ENCODE measurements at regions not wholly inside any gene's neighbourhood (a gene's known extent, or its start where the extent isn't known, plus 50 kb on each side); places are given as distances from the start of the nearest gene placed in this dataset.

GRCh38 chr1:37398096-37398495 lies 76.3 kb upstream of the ZC3H12A start:
- Histone ChIP-seq H2AFZ (ENCODE audit: low read depth, low read length) (no peak overlapping the region), H3K36me3 (ENCODE audit: control insufficient read depth in 2 of 2, extremely low read depth in 1 of 2, insufficient read depth in 2 of 2, low read length in 2 of 2) (no peaks in the 10 kb centered on the region), H3K27me3 (ENCODE audit: control insufficient read depth in 2 of 2, insufficient read depth in 2 of 2, low read length in 2 of 2) (no peaks in the 10 kb centered on the region), H3K9me3 (replicated peaks; ENCODE audit: control insufficient read depth, insufficient read depth, low read length) (no peaks in the 10 kb centered on the region), H3K9me1 (replicated peaks; ENCODE audit: control insufficient read depth, extremely low read depth, insufficient read depth, low read length) (no peaks in the 10 kb centered on the region), H3K9ac (replicated peaks; ENCODE audit: extremely low read depth, insufficient read depth, low read length) (no peak overlapping the region), H3K4me3 (replicated peaks in 1 of 3; ENCODE audit: insufficient read depth in 1 of 3, low read depth in 1 of 3, low read length in 3 of 3) (no peak overlapping the region), H3K79me2 (ENCODE audit: control insufficient read depth, insufficient read depth, low read length) (no peaks in the 10 kb centered on the region), H3K4me1 (ENCODE audit: control insufficient read depth, extremely low read depth, insufficient read depth, low read length) (no peaks in the 10 kb centered on the region), H4K20me1 (replicated peaks; ENCODE audit: control insufficient read depth, extremely low read depth, insufficient read depth, low read length) (no peaks in the 10 kb centered on the region), H3K27ac (ENCODE audit: insufficient read depth, low read depth, low read length) (no peak overlapping the region), H3K4me2 (ENCODE audit: insufficient read depth, low read length) (no peak overlapping the region)
- TF ChIP-seq EZH2 (IDR thresholded peaks at IDR 0.05; ENCODE audit: borderline replicate concordance, low read depth, low read length, severe bottlenecking) = no peak
- no peak for TF ChIP-seq GATA2 (IDR thresholded peaks at IDR 0.05; ENCODE audit: insufficient read depth, insufficient read length, low read depth, low read length)
- no peak for TF ChIP-seq MAX (IDR thresholded peaks at IDR 0.05; ENCODE audit: insufficient read depth, insufficient read length)
- no peak for TF ChIP-seq MYC (IDR thresholded peaks at IDR 0.05; ENCODE audit: low read depth, low read length)
- no peak for TF ChIP-seq POLR2AphosphoS5 (IDR thresholded peaks at IDR 0.05; ENCODE audit: insufficient read depth, low read depth, low read length)
- CTCF ChIA-PET = no interaction called here
- dilution Hi-C loops (cut with MboI; ENCODE audit: extremely low pct_ligation_motif_present, low sequenced_read_pairs) (no loop called here), intact Hi-C loops (cut with micrococcal nuclease) (no loop called here)
- FAIRE-seq (no peak), DNase-seq (ENCODE audit: low read depth, low spot score) (no peak)
- BruUV-seq (replicated peaks) = no TSS peak
- POLR2A ChIA-PET = no interaction called here

- intact Hi-C loops (cut with micrococcal nuclease) (no loop called here), dilution Hi-C loops (cut with MboI; ENCODE audit: extremely low pct_ligation_motif_present, low sequenced_read_pairs) (no loop called here)
- no peak for FAIRE-seq
- H3K79me2 ChIP-seq (ENCODE audit: control insufficient read depth, insufficient read depth, low read length) = no peaks in the 10 kb centered on the region
- no peaks in the 10 kb centered on the region for H3K9me3 ChIP-seq (replicated peaks; ENCODE audit: control insufficient read depth, insufficient read depth, low read length)
- H3K4me1 ChIP-seq (ENCODE audit: control insufficient read depth, extremely low read depth, insufficient read depth, low read length) = no peaks in the 10 kb centered on the region
- DNase-seq (ENCODE audit: low read depth, low spot score) = no peak
- no peaks in the 10 kb centered on the region for H3K9me1 ChIP-seq (replicated peaks; ENCODE audit: control insufficient read depth, extremely low read depth, insufficient read depth, low read length)
- no peak overlapping the region for H3K4me2 ChIP-seq (ENCODE audit: insufficient read depth, low read length)
- no peaks in the 10 kb centered on the region for H4K20me1 ChIP-seq (replicated peaks; ENCODE audit: control insufficient read depth, extremely low read depth, insufficient read depth, low read length)
- H3K4me3 ChIP-seq (replicated peaks in 1 of 3; ENCODE audit: insufficient read depth in 1 of 3, low read depth in 1 of 3, low read length in 3 of 3) = no peak overlapping the region
- TF ChIP-seq JUN (IDR thresholded peaks at IDR 0.05; ENCODE audit: borderline replicate concordance, insufficient read depth, insufficient read length, low read depth) = no peak
- no peak for TF ChIP-seq POLR2AphosphoS5 (IDR thresholded peaks at IDR 0.05; ENCODE audit: insufficient read depth, low read depth, low read length)
- TF ChIP-seq CTCF (IDR thresholded peaks at IDR 0.05; ENCODE audit: extremely low read depth in 1 of 2, insufficient read depth in 1 of 2, low read depth in 1 of 2, low read length in 2 of 2) = no peak
- no peak overlapping the region for H3K9ac ChIP-seq (replicated peaks; ENCODE audit: extremely low read depth, insufficient read depth, low read length)
- POLR2A ChIA-PET = no interaction called here
- no TSS peak for BruUV-seq (replicated peaks)
- no peaks in the 10 kb centered on the region for H3K36me3 ChIP-seq (ENCODE audit: control insufficient read depth in 2 of 2, extremely low read depth in 1 of 2, insufficient read depth in 2 of 2, low read length in 2 of 2)
- H3K27ac ChIP-seq (ENCODE audit: insufficient read depth, low read depth, low read length) = no peak overlapping the region
- CTCF ChIA-PET = no interaction called here
- H3K27me3 ChIP-seq (ENCODE audit: control insufficient read depth in 2 of 2, insufficient read depth in 2 of 2, low read length in 2 of 2) = no peaks in the 10 kb centered on the region
- H2AFZ ChIP-seq (ENCODE audit: low read depth, low read length) = no peak overlapping the region
Observed at GRCh38 chr1:37399205-37399604, 75.2 kb upstream of the ZC3H12A start.

All from endothelial cell of umbilical vein (primary cell).